ENCODE measurements at regions not wholly inside any gene's neighbourhood (a gene's known extent, or its start where the extent isn't known, plus 50 kb on each side); places are given as distances from the start of the nearest gene placed in this dataset.

GRCh38 chr13:78465250-78465649 is 138.1 kb downstream of the POU4F1 start:
- TF ChIP-seq CTCF (IDR thresholded peaks at IDR 0.05; ENCODE audit: insufficient read depth, low read depth, low read length) = no peak
- DNase-seq (ENCODE audit: low read depth) = no peak
- no peak overlapping the region for H3K4me3 ChIP-seq (ENCODE audit: low read depth, low read length)

- H3K4me3 ChIP-seq (ENCODE audit: low read depth, low read length) = no peak overlapping the region
- no peak for DNase-seq (ENCODE audit: low read depth)
- TF ChIP-seq CTCF (IDR thresholded peaks at IDR 0.05; ENCODE audit: insufficient read depth, low read depth, low read length) = no peak
Observed at GRCh38 chr13:78460176-78460575, 143.2 kb downstream of the POU4F1 start.

GRCh38 chr13:78443839-78444238 is 159.5 kb downstream of the POU4F1 start:
- no peak for DNase-seq (ENCODE audit: low read depth)
- H3K4me3 ChIP-seq (ENCODE audit: low read depth, low read length) = no peak overlapping the region
- TF ChIP-seq CTCF (IDR thresholded peaks at IDR 0.05; ENCODE audit: insufficient read depth, low read depth, low read length) = no peak

- no peak for DNase-seq (ENCODE audit: low read depth)
- no peak for TF ChIP-seq CTCF (IDR thresholded peaks at IDR 0.05; ENCODE audit: insufficient read depth, low read depth, low read length)
- H3K4me3 ChIP-seq (ENCODE audit: low read depth, low read length) = no peak overlapping the region
Observed at GRCh38 chr13:78437781-78438180, 165.6 kb downstream of the POU4F1 start.

GRCh38 chr13:78436311-78436710 is 167.0 kb downstream of the POU4F1 start:
- no peak for TF ChIP-seq CTCF (IDR thresholded peaks at IDR 0.05; ENCODE audit: insufficient read depth, low read depth, low read length)
- H3K4me3 ChIP-seq (ENCODE audit: low read depth, low read length) = no peak overlapping the region
- DNase-seq (ENCODE audit: low read depth) = no peak

- no peak overlapping the region for H3K4me3 ChIP-seq (ENCODE audit: low read depth, low read length)
- no peak for DNase-seq (ENCODE audit: low read depth)
- TF ChIP-seq CTCF (IDR thresholded peaks at IDR 0.05; ENCODE audit: insufficient read depth, low read depth, low read length) = no peak
Observed at GRCh38 chr13:78431328-78431727, 172.0 kb downstream of the POU4F1 start.

- H3K4me3 ChIP-seq (ENCODE audit: low read depth, low read length) = no peak overlapping the region
- DNase-seq (ENCODE audit: low read depth) = no peak
- TF ChIP-seq CTCF (IDR thresholded peaks at IDR 0.05; ENCODE audit: insufficient read depth, low read depth, low read length) = no peak
Observed at GRCh38 chr13:78430811-78431210, 172.5 kb downstream of the POU4F1 start.

Measured in fibroblast of villous mesenchyme (primary cell).